Skeletal muscle tissue (tissue), 3 donors: ENCODE measurements at regions not wholly inside any gene's neighbourhood (a gene's known extent, or its start where the extent isn't known, plus 50 kb on each side); places are given as distances from the start of the nearest gene placed in this dataset.
"Not testable (repeated sequence)": the region's sequence is repeated elsewhere in the genome, so short reads cannot be mapped to it uniquely, and the experiment has no call there.

Experiments
- H3K27ac ChIP-seq: one replicate; pipeline ENCODE4 v1.7.0; 2013; ENCODE audit warnings: mild to moderate bottlenecking, low read depth, low read length, inconsistent platforms
- H3K27me3 ChIP-seq, 3 donors: one replicate each; pipeline ENCODE4 v1.7.0; 2013; ENCODE audit warnings: low read length in 3 of 3; ENCODE audit not compliant: control insufficient read depth in 3 of 3, insufficient read depth in 3 of 3
- H3K36me3 ChIP-seq, 3 donors: one replicate each; pipeline ENCODE4 v1.7.0; 2013; ENCODE audit warnings: low read length in 3 of 3; ENCODE audit not compliant: control insufficient read depth in 3 of 3, insufficient read depth in 3 of 3
- H3K4me1 ChIP-seq, 3 donors: one replicate each; pipeline ENCODE4 v1.7.0; 2013; ENCODE audit warnings: low read length in 3 of 3, mild to moderate bottlenecking in 3 of 3; ENCODE audit not compliant: control insufficient read depth in 3 of 3, insufficient read depth in 3 of 3
- H3K4me3 ChIP-seq, 3 donors: one replicate each; pipeline ENCODE4 v1.7.0; 2013; ENCODE audit warnings: low read length in 3 of 3
- H3K9ac ChIP-seq, 3 donors: one replicate each; pipeline ENCODE4 v1.7.0; 2013; ENCODE audit warnings: low read length in 3 of 3, mild to moderate bottlenecking in 3 of 3, moderate library complexity in 2 of 3, low read depth in 1 of 3
- H3K9me3 ChIP-seq, 3 donors: one replicate each; pipeline ENCODE4 v1.7.0; 2013; ENCODE audit warnings: low read length in 3 of 3; ENCODE audit not compliant: control insufficient read depth in 3 of 3
- donor health status: Osteomylitis.

- Histone ChIP-seq H3K9me3 (no peaks in the 10 kb centered on the region), H3K27ac (no peak overlapping the region), H3K4me1 (no peaks in the 10 kb centered on the region), H3K4me3 (no peak overlapping the region), H3K27me3 (no peaks in the 10 kb centered on the region), H3K9ac (no peak overlapping the region), H3K36me3 (no peaks in the 10 kb centered on the region)
These were observed 319.4 kb upstream of the STAC start for GRCh38 chr3:36060950-36061349.

GRCh38 chr3:36063992-36064391 lies 316.3 kb upstream of the STAC start:
- Histone ChIP-seq H3K4me1 (no peaks in the 10 kb centered on the region), H3K9me3 (no peaks in the 10 kb centered on the region), H3K36me3 (no peaks in the 10 kb centered on the region), H3K27me3 (no peaks in the 10 kb centered on the region), H3K27ac (no peak overlapping the region), H3K9ac (no peak overlapping the region), H3K4me3 (no peak overlapping the region)

- H3K4me3 ChIP-seq: no peak overlapping the region
- H3K27ac ChIP-seq: no peak overlapping the region
- H3K9me3 ChIP-seq: no peaks in the 10 kb centered on the region
- H3K36me3 ChIP-seq: no peaks in the 10 kb centered on the region
- H3K4me1 ChIP-seq: no peaks in the 10 kb centered on the region
- no peaks in the 10 kb centered on the region for H3K27me3 ChIP-seq
- H3K9ac ChIP-seq: no peak overlapping the region
These were observed 315.0 kb upstream of the STAC start for GRCh38 chr3:36065321-36065720.

- H3K9ac ChIP-seq: no peak overlapping the region
- no peak overlapping the region for H3K27ac ChIP-seq
- H3K36me3 ChIP-seq: no peaks in the 10 kb centered on the region
- H3K27me3 ChIP-seq: no peaks in the 10 kb centered on the region
- no peak overlapping the region for H3K4me3 ChIP-seq
- no peaks in the 10 kb centered on the region for H3K9me3 ChIP-seq
- no peaks in the 10 kb centered on the region for H3K4me1 ChIP-seq
These were observed 304.8 kb upstream of the STAC start for GRCh38 chr3:36075491-36075890.

- no peak overlapping the region for H3K4me3 ChIP-seq
- no peak overlapping the region for H3K27ac ChIP-seq
- no peaks in the 10 kb centered on the region for H3K9me3 ChIP-seq
- H3K36me3 ChIP-seq: no peaks in the 10 kb centered on the region
- H3K9ac ChIP-seq: no peak overlapping the region
- no peaks in the 10 kb centered on the region for H3K27me3 ChIP-seq
- H3K4me1 ChIP-seq: no peaks in the 10 kb centered on the region
These were observed 303.0 kb upstream of the STAC start for GRCh38 chr3:36077320-36077719.

- not testable (repeated sequence) for H3K4me1 ChIP-seq, H3K9ac ChIP-seq, H3K4me3 ChIP-seq, H3K27me3 ChIP-seq, H3K27ac ChIP-seq, H3K9me3 ChIP-seq, H3K36me3 ChIP-seq
These were observed 297.3 kb upstream of the STAC start for GRCh38 chr3:36082958-36083357.

GRCh38 chr3:36095238-36095637 lies 285.1 kb upstream of the STAC start:
- H3K27ac ChIP-seq: no peak overlapping the region

GRCh38 chr3:36097209-36097608 lies 283.1 kb upstream of the STAC start:
- no peaks in the 10 kb centered on the region for H3K9me3 ChIP-seq
- H3K4me1 ChIP-seq: no peaks in the 10 kb centered on the region
- no peak overlapping the region for H3K27ac ChIP-seq
- H3K9ac ChIP-seq: no peak overlapping the region
- H3K36me3 ChIP-seq: no peaks in the 10 kb centered on the region
- H3K27me3 ChIP-seq: no peaks in the 10 kb centered on the region
- H3K4me3 ChIP-seq: no peak overlapping the region

More at GRCh38 chr3:36095238-36095637, 285.1 kb upstream of the STAC start:
- no peaks in the 10 kb centered on the region for H3K36me3 ChIP-seq
- H3K9ac ChIP-seq: no peak overlapping the region
- H3K4me3 ChIP-seq: no peak overlapping the region
- no peaks in the 10 kb centered on the region for H3K4me1 ChIP-seq
- H3K27me3 ChIP-seq: no peaks in the 10 kb centered on the region
- no peaks in the 10 kb centered on the region for H3K9me3 ChIP-seq

- no peaks in the 10 kb centered on the region for H3K27me3 ChIP-seq
- no peak overlapping the region for H3K4me3 ChIP-seq
- H3K4me1 ChIP-seq: no peaks in the 10 kb centered on the region
- H3K36me3 ChIP-seq: no peaks in the 10 kb centered on the region
- H3K9ac ChIP-seq: no peak overlapping the region
- H3K27ac ChIP-seq: no peak overlapping the region
- no peaks in the 10 kb centered on the region for H3K9me3 ChIP-seq
These were observed 266.0 kb upstream of the STAC start for GRCh38 chr3:36114353-36114752.

- no peaks in the 10 kb centered on the region for H3K36me3 ChIP-seq
- H3K9ac ChIP-seq: no peak overlapping the region
- peaks cover 0 to 3% (median 0%) of the 10 kb centered on the region in 3 donors for H3K9me3 ChIP-seq
- H3K4me3 ChIP-seq: no peak overlapping the region
- H3K27ac ChIP-seq: no peak overlapping the region
- no peaks in the 10 kb centered on the region for H3K4me1 ChIP-seq
- H3K27me3 ChIP-seq: no peaks in the 10 kb centered on the region
These were observed 256.0 kb upstream of the STAC start for GRCh38 chr3:36124118-36124796.
